Dermis blood vessel endothelial cell (primary cell): ENCODE measurements at regions not wholly inside any gene's neighbourhood (a gene's known extent, or its start where the extent isn't known, plus 50 kb on each side); places are given as distances from the start of the nearest gene placed in this dataset.
A peak's percentile ranks its signal among the peaks of the same experiment; 100 is the strongest.
"Not testable (repeated sequence)": the region's sequence is repeated elsewhere in the genome, so short reads cannot be mapped to it uniquely, and the experiment has no call there.

ENCODE experiments used
- DNase-seq: peaks from one replicate; pipeline ENCODE4 v3.0.0; 2010

DNA sequence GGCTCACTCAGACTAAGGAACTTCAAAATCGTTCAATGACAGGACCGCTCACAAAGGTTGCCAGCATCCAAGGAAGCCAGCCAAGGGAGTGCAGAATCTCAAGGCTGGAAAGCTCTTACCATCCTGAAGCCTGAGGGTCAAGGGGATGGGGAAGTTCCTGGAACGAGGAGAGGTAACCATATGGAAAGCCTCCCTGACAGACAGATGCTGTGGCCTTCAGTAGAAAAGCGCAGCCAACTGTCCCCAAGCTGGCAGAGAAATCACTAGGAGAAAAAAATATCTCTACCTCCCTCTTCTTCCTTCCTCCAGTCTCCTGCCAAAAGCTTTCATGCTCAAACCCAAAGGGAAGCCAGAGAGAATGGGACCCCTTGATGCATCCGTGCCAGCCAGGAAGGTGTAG lies 90.5 kb upstream of the RANBP3L start:
- no peak for DNase-seq

DNA sequence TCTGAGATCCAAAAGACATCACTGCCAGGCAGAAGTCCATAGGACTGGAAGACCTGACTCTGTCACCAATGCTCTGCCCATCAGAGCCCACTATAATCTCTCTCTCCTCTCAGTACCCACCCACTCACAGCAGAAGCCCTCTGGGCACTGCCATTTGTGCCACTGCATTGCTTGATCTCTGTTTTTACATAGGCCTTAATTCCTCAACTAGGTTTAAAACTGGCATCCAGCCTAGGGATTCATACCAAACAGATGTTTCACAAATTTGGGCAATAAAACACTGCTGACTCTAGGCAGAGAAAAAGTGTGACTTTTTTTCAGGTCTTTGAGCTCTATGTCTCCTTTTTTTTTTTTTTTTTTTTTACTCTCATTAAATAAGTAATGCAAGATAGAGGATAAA lies 91.1 kb upstream of the RANBP3L start:
- no peak for DNase-seq

DNA sequence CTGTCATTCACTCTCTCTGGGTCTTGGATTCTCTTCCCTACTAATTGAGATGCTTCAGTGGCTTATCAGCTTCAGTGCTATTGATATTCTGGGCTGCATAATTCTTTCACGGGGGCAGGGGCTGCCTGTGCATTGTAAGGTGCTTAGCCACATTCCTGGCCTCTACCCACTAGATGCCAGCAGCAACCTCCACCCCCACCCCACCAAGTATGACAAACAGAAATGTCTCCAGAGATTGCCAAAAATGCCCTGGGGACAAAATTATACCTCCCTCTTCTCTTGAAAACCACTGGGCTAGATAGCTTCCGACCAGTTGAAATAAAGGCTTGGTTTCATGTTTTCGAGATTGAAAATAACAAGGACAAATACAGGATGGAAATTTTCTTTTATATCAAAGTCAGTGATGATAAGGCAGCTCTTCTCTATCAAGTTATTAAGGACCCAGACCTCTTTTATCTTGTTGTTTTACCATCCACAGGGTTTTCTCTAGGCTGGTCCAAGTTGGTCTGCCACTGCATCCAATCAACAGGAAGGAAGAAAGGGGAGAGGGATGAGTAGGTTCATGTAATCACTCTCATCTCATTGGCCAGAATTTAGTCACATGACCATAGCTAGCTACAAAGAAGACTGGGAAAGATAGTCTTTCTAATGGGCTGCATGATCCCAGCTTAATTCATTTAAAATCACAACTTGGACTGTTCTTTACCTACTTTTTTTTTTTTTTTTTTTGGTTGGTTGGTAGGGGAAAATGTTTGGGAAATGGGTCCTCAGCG lies 92.1 kb upstream of the RANBP3L start:
- DNase-seq: no peak

DNA sequence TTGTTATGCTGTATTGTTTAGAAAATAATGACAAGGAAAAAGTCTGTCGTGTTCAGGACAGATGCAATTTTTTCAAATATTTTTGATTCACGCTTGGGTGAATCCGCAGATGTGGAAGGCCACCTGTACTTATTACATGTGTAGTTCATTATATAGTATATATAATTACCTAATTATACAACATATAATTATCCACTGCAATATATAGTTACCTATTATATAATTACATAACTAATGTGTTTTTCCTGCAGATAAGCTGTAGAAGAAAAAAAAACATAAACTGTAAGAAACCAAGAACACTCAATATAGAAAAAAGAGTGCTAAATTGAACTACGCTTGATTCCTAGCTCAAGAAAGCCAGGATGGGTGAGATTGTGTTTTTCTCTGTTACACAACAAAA lies 93.6 kb upstream of the RANBP3L start:
- no peak for DNase-seq

DNA sequence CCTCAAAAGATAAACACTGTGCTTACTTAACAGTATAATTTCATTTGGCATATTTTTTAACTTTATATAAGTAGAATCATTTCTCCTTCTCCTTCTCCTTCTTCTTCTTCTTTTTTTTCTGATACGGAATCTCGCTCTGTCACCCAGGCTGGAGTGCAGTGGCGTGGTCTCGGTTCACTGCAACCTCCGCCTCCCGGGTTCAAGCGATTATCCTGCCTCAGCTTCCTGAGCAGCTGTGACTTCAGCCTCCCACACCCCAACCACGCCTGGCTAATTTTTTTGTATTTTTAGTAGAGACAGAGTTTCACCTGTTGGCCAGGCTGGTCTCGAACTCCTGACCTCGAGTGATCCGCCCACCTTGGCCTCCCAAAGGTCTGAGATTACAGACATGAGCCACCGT lies 94.2 kb upstream of the RANBP3L start:
- DNase-seq: not testable (repeated sequence)

DNA sequence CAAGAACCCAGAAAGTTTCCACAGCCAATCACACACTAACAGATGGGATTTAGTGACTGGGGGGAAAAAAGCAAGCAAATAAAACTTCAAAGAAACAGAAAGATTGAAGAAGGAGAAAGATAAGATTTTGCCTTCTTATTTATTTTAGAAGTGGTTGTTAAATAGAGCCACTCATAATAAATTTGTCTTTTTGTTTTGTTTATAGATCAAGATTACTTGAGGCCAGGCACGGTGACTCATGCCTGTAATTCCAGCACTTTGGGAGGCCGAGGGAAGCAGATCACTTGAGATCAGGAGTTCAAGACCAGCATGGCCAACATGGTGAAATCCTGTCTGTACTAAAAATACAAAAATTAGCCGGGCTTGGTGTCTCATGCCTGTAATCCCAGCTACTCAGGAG lies 94.9 kb upstream of the RANBP3L start:
- DNase-seq: no peak

DNA sequence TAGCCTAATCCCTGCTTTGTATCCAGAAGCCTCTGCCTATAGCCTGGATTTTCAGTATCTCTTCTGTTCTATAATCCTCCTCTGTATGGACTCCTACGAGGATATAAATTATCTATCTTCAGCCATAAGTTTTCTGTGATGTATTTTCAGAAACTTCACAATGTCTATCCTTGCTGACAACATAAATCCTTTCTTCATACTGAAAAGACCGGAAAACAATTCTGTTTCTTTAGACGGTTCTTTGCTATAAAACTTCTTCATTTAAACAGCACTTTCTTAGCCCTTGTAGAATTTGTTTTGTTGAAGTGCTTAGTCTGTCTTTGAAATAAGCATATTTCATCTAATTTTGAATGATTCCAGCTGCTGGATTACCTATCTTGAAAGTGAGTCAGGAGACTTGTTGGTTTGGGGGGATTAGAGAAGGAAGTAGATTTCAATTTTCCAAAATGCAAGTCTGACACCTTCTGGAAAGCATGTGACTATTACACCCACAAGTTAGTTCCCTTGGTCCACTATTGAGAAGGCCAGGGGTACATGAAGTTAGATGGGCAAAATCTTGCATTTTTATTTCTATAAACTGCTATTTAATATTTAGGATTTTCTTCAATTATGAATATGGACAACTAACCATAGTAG lies 96.3 kb upstream of the RANBP3L start:
- peak; percentile 3 for DNase-seq

DNA sequence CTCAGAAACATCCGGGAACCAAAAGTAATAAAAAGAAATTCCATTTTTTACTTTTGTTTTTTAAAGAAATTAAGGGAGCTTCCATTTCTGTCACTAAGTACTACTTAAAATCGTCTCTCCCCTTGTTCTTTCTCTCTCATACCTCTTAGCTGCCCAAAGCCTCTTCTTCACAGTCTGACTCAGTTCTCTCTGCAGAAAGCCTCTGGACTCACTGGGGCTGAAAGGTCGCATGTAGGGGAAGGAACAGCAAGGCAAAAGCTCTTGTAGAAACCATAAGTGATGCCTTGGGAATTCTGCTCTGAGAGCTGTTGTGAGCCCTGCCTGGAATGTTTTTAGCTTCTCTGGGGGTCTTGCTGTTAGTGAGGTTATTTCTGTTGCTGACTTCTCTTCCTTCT lies 100.8 kb upstream of the RANBP3L start:
- no peak for DNase-seq

DNA sequence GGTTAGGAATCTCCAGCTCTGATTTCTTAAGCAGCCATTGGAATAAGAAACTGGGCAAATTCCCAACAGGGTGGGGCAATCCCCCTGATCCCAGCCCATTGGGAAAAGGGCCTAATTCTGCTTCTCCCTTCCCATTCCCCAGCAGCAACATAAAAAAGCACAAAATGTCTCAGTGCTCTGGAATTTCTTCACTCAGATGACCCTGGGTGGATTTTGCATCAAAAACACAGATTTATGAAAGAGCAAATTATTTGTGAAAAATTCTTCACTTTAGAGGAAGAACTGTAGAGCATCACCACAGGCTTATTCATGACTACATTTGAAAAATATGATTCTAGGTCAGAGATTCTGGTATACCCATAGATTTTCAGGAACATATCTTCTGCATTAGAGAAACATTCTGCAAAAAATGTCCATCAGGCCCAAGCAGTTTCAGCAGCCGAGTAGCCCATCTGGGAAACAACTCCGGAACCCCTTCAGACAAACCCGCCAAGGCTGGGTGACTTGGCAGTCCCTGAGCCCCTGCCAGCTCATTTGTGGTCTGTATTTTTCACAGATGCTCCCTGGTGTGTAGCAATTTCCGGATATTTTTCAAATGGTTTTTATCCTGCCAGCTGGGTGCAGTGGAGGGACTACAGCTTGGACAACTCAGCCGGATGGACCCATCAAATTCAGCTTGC lies 102.1 kb upstream of the RANBP3L start:
- DNase-seq: no peak

DNA sequence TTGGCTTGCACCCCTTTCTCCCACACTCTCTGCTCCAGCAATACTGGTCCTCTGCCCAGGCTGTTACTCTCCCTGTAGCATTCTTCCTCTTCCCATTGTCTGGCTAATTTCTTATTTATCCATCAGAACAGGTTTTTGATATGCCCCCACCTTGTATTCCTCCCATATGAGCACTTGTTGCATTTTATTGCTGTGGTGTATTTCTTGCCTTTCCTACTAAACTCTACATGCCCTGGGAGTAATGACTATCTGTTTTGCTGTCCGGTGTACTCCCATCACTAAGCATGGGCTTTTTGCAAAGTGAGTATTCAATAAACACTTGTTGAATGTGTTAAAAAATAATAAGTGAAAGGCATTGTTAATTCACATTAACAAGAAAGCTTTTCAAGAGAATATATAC lies 104.3 kb upstream of the RANBP3L start:
- no peak for DNase-seq

DNA sequence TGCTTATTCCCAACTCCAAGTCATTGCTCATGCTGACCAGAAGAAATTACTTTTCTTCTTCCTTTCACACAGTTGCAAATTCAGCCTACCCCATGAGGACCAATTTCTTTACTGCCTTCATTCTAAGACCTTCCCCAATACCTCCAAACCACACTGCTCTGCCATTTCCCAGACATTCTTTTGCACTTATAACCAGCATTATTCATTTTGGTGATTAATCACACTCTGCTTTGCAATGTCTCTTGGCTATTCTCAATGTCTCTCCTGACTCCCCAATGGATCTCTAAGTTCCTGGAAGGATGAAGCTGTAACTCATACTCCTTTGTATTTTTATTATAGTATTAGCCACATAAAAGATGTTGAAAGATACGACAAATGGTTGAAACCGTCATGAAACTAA lies 105.7 kb upstream of the RANBP3L start:
- no peak for DNase-seq

DNA sequence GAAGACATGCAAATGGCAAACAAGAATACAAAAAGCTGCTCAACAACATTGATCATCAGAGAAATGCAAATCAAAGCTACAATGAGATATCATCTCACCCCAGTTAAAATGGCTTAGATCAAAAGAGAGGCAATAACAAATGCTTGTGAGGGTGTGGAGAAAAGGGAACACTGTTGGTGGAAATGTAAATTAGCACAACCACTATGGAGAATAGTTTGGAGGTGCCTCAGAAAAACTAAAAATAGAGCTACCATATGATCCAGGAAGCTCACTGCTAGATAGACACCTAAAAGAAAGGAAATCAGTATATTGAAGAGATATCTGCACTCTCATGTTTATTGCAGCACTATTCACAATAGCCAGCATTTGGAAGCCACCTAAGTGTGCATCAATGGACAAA lies 108.0 kb upstream of the RANBP3L start:
- not testable (repeated sequence) for DNase-seq

DNA sequence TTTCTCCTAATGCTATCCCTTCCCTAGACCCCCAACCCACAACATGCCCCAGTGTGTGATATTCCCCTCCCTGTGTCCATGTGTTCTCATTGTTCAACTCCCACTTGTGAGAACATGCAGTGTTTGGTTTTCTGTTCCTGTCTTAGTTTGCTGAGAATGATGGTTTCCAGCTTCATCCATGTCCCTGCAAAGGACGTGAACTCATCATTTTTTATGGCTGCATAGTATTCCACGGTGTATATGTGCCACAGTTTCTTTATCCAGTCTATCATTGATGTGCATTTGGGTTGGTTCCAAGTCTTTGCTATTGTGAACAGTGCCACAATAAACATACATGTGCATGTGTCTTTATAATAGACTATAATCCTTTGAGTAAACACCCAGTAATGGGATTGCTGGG lies 109.0 kb upstream of the RANBP3L start:
- not testable (repeated sequence) for DNase-seq

DNA sequence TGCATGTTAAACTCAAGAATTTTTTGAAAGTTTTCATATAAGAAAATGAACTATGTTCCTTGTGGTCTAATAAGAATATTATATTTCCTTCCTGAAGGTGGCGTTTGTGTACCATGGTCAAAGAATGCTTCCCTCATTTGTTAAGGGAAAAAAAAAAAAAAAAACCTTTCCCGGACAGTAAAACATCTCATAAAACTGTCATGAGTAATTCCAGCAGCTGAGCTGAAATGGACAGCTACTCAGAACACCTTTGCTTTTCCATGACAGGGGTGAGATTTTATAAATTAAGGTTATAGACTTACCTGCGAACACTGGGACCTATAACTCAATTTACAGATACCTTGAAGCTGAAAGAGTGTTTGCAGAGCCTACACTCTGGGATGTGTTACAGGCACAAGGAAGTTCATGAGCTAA lies 113.2 kb upstream of the RANBP3L start:
- peak; percentile 59 for DNase-seq

DNA sequence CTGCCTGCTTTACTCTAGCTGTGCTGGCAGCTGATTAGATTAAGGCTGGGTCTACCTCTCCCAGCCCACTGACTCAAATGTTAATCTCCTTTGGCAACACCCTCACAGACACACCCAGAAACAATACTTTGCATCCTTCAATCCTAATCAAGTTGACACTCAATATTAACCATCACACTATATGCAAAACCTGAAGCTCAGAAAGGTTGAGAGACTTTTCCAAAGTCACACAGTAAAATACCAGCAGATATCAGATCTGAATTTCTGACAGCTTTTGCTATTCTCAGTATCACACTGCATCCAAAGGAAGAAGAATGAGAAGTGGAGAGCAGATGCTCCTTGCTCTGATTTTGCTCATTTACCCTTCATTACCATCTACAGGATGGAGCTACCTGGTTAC lies 114.9 kb upstream of the RANBP3L start:
- no peak for DNase-seq

DNA sequence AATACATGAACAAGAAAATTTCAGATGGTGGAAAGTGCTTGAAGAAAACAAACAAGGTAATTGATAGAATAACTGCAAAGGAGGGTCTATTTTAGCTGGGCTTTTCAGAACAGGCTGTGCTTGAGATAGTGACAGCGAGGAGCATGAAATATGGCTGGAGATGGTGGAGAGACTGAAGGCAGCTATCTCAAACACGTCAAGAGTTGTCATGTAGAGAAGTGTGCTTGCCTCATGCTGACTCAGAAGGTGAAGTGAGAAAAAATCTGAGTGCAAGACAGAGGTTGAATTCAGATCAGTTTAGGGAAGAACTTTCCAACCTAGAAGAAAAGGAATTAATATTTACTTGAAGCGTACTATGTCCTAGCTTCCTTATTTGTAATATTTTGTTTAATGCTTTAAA lies 115.5 kb upstream of the RANBP3L start:
- DNase-seq: no peak

DNA sequence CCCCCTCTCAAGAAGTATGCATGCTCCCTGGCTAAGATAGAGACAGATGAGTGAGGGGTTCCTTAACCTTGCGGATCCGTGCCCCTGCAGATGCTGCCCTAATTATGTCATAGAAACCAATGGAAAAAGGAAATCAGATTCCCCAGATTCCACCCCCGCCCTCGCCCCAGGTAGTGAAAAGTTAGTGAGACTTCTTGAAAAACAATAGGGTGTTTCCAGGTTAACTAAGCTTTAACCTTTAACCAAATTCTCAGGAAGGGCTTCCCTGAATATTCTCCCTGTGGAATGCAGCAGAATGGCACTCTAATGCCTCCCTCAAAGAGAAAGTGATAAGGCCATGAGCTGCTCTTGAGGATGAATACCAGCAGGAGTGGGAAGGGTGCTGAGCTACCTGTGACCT lies 116.0 kb upstream of the RANBP3L start:
- DNase-seq: no peak

DNA sequence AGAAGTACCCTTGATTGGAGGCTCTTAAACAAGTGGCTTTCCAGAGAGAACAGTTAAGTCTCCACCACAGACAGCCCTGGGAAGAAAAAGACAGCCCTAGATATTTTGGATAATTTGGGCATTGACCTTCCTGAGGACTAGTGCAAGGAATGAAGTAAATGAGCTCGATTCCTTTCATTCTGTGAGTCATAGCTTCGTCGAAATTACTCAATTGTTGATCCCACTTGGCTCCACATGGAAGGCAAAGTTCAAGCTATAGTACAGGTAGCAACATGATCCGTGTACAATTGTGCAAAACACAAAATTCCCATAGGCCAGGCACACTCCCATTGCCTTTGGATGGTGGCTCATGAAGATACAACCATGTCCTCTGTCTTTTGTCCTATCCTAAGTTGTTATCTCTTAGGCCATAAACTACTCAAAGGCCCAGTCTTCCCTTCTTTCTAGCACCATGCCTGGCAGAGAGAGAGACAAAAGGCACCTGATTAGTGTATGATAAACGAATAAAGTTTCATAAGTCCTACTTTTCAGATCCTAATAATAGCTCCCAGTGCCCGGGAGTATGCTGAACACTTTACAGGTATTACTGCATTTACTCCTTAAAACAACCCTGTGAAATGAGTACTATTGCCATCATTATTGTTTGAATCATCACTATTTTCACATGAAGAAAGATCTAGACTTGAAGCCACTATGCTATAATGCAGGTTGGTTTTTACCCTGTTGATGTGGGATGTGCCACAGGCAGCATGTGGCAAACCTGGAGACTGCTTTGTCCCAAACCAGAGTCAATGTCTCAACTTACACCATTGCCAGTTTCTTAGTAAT lies 116.7 kb upstream of the RANBP3L start:
- DNase-seq: no peak

DNA sequence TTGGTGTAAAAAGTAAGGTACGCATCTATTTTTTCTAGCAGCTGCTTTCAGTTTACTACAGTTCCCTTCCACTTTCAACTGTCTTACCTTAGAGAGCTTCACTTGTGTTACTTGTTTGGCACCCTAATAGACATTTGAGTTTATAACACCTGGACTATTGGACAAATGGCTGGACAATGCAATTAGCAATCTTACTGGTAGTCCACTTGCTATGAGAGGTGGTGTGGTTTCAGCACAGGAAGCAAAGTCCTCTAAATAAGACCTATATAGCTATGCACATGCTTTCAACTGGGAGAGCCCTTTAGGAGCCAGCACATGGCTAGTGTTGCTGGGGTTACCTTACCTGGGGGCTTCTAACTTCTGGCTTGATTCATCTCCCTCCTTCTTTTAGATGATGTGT lies 119.6 kb upstream of the RANBP3L start:
- no peak for DNase-seq

DNA sequence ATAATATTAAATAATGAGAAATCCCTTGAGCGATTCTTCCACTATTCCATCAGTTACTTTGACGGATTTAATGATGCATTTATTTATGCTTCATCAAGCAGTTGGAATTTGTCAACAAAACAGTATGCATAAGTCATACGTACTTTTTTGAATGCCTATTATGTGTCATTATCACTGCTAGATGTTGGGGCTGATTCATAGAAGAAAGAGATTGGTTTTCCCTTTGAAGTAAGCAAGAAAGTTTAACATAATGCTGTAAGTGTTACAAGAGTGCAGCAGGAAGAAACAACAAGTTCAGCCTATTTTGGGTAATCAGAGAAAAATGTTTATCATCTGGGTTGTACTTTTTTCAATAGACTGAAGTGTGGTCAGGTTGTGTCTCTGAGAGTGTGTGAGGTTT lies 121.2 kb upstream of the RANBP3L start:
- no peak for DNase-seq

DNA sequence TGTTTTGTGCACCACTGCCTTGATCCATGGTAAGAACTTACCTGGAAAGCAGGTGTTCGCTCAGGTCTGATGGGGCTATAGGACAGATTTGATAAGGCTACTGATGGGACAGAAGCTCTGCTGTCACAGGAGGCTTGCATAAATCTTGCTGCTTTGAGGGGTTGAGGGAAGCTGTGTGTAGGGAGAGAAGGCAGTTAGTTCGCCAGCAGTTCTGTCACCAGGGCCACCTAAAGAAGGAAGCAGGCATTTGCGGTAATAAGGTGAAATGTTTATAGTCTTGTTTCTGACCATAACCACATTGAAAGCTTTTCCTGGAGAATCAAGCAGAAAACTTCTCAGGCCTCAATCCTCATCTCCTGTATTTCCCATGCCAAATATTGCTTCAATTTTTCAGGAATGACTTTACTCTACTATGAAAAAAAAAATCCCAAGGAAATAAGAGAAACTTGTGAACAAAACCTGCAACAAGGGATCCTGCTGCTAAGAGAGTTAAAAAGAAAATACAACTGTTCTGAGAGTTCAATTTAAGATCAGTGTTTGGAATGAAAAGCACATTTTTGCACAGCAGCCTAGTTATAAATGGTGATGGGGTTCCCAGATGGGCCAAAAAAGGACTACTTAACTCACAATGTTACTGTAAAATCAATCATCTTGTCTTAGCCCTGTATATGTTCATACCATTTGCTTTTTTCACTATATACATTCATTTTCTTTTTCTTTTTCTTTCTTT lies 122.0 kb upstream of the RANBP3L start:
- DNase-seq: no peak

DNA sequence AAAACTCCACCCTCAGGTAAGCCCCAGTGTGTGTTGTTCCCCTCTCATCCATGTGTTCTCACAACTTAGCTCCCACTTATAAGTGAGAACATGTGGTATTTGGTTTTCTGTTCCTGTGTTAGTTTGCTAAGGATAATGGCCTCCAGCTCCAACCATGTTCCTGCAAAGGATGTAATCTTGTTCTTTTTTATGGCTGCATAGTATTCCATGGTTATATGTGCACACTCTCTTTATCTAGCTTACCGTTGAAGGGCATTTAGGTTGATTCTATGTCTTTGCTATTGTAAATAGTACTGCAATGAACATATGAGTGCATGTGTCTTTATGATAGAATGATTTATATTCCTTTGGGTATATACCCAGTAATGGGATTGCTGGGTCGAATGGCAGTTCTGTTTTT lies 124.4 kb upstream of the RANBP3L start:
- not testable (repeated sequence) for DNase-seq

DNA sequence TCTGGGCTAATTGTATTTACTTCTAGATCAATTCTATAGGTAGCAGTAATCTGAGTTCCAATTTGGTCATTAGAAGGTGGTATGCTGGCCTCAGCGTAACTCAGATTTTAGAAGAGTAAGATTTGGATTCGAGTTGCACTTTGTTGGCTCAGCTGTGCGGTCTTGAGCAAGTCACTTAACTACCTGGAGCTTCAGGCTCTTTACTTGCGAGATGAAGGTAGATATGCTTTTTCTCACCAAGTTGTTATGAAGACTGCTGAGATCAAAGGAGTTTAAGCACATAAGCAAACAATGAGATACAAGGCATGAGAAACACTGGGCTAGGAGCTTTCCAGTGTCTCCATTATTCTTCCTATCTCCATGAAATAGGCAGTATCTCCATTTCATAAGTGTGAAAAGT lies 133.8 kb upstream of the RANBP3L start:
- DNase-seq: no peak
